Tibial nerve (tissue), 4 donors: ENCODE measurements at regions not wholly inside any gene's neighbourhood (a gene's known extent, or its start where the extent isn't known, plus 50 kb on each side); places are given as distances from the start of the nearest gene placed in this dataset.

Source experiments
- DNase-seq, 2 donors: peaks; one replicate each; pipeline ENCODE4 v3.0.0-alpha.2; 2019; ENCODE audit warnings: low spot score in 2 of 2
- H3K27ac ChIP-seq, 4 donors: fragments of 200-600 bp; sonication (generic) in 3 of 4; one replicate each; pipeline ENCODE4 v1.5.1; 2017 to 2019; ENCODE audit warnings: mild to moderate bottlenecking in 1 of 4
- H3K27me3 ChIP-seq, 2 donors: fragments of 200-600 bp; sonication (generic) in 1 of 2; one replicate each; pipeline versions ENCODE4 v1.5.1 to v1.6.0; 2017 to 2019
- H3K36me3 ChIP-seq, 3 donors: fragments of 200-600 bp; sonication (generic); one replicate each; pipeline ENCODE4 v1.5.1; 2018 to 2019
- H3K4me1 ChIP-seq, 4 donors: fragments of 200-600 bp; sonication (generic) in 3 of 4; one replicate each; pipeline ENCODE4 v1.5.1; 2017 to 2019
- H3K4me3 ChIP-seq, 4 donors: fragments of 200-600 bp; sonication (generic) in 3 of 4; one replicate each; pipeline ENCODE4 v1.5.1; 2017 to 2019; ENCODE audit warnings: mild to moderate bottlenecking in 1 of 4, moderate library complexity in 1 of 4
- H3K9me3 ChIP-seq, 4 donors: fragments of 200-600 bp; sonication (generic) in 3 of 4; one replicate each; pipeline ENCODE4 v1.5.1; 2017 to 2019
- EP300 ChIP-seq, 2 donors: sonication (generic); formaldehyde crosslinking; IDR thresholded peaks; one replicate each; pipeline ENCODE4 v1.6.1; 2017; ENCODE audit warnings: antibody characterized with exemption in 2 of 2, mild to moderate bottlenecking in 1 of 2
- POLR2A ChIP-seq, 2 donors: fragments of 450-650 bp; IDR thresholded peaks; one replicate each; pipeline ENCODE4 v1.6.1; 2017; ENCODE audit warnings: antibody characterized with exemption in 2 of 2, mild to moderate bottlenecking in 2 of 2, moderate library complexity in 2 of 2
- WGBS, 2 donors: methylation state at CpG; one replicate each; pipeline ENCODE4 v1.1.5; 2018; 5-methylcytosine and 5-hydroxymethylcytosine counted together
- TF ChIP-seq, protein P1 (sequence below), 5 experiments: fragments of 200-600 bp in 3 of 5; fragments of 450-650 bp in 2 of 5; sonication (generic) in 3 of 5; IDR thresholded peaks; one replicate each; pipeline ENCODE4 v1.5.1; 2016 to 2019; ENCODE audit warnings: antibody characterized with exemption in 5 of 5, mild to moderate bottlenecking in 3 of 5, moderate library complexity in 2 of 5

DNA sequence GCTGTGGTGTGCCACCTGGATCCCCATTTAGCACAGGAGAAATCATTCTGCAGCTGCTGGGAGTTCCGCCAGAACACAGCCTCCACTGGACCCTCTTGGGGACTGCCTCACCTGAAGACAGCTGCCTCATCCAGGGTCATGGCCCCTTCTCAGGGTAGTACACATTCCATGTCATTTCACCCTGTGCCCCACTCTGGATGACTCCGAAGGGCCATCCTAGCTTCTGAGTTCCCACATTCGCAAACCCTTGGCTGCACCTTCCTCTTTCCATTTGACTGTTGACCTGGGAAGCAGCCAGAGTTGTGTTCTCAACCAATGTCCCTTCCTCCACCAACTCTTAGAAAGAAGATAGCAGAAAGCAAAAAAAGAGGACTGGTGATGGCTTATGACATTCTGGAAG, 125.6 kb upstream of the TBX20 start:
- TF ChIP-seq POLR2A (IDR thresholded peaks at IDR 0.05) (no peak), EP300 (IDR thresholded peaks at IDR 0.05) (no peak)
- TF ChIP-seq, protein P1, sequence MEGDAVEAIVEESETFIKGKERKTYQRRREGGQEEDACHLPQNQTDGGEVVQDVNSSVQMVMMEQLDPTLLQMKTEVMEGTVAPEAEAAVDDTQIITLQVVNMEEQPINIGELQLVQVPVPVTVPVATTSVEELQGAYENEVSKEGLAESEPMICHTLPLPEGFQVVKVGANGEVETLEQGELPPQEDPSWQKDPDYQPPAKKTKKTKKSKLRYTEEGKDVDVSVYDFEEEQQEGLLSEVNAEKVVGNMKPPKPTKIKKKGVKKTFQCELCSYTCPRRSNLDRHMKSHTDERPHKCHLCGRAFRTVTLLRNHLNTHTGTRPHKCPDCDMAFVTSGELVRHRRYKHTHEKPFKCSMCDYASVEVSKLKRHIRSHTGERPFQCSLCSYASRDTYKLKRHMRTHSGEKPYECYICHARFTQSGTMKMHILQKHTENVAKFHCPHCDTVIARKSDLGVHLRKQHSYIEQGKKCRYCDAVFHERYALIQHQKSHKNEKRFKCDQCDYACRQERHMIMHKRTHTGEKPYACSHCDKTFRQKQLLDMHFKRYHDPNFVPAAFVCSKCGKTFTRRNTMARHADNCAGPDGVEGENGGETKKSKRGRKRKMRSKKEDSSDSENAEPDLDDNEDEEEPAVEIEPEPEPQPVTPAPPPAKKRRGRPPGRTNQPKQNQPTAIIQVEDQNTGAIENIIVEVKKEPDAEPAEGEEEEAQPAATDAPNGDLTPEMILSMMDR (IDR thresholded peaks at IDR 0.05): no peak

DNA sequence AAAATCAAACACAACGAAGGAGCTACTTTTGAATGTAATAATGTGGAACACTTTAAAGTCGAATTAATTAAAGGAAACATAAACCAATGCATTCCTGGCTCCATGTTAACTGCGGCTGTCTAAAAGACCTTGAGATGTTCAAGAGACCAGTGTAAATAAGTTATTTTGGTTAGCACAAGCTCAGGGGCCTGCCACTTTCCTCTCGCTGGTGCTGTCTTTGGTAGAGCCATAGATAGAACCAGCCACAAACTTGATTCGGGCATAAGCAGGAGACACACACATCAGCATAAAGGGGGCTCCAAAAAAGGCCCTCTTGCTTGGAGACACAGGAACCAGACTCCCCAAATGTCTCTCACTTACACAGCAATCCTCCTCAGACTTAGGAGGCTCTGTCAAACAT, 121.6 kb upstream of the TBX20 start:
- no peaks in the 10 kb centered on the region for H3K9me3 ChIP-seq
- WGBS, 2 donors: 78 to 83% methylated on average over 5 of the region's 5 CpGs

More for the DNA sequence above, 125.6 kb upstream of the TBX20 start:
- Histone ChIP-seq H3K4me1 (no peaks in the 10 kb centered on the region), H3K4me3 (no peak overlapping the region), H3K9me3 (no peaks in the 10 kb centered on the region), H3K27me3 (no peaks in the 10 kb centered on the region), H3K36me3 (no peaks in the 10 kb centered on the region), H3K27ac (no peak overlapping the region)
- 66 to 86% methylated on average over 3 of the region's 3 CpGs for WGBS, 2 donors
- DNase-seq: peak in 1 of 2 donors; percentile 28

DNA sequence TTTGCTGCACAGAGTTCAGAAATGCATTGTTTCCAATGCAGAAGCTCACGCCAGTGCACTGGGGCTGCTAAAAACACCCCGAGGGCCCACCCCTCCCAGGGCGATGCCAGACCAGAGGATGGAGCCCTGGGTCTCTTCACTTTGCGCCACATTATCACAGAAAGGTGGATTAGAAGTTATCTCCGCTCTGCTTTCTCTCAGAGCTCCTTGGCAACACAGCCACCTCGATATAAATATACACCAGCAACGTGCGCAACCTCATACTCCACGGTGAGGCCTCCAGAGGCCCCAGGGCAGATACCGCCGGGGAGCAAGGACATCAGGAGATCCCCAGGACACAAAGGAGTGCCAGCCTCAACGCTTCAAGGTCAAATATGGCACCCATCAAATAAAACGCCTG, 121.0 kb upstream of the TBX20 start:
- Histone ChIP-seq H3K4me3 (no peak overlapping the region), H3K4me1 (no peaks in the 10 kb centered on the region), H3K27me3 (no peaks in the 10 kb centered on the region), H3K36me3 (no peaks in the 10 kb centered on the region), H3K27ac (no peak overlapping the region), H3K9me3 (no peaks in the 10 kb centered on the region)
- no peak for DNase-seq
- TF ChIP-seq, protein P1 (IDR thresholded peaks at IDR 0.05): no peak
- TF ChIP-seq POLR2A (IDR thresholded peaks at IDR 0.05) (no peak), EP300 (IDR thresholded peaks at IDR 0.05) (no peak)
- 72 to 78% methylated on average over 13 of the region's 13 CpGs for WGBS, 2 donors

More for the DNA sequence above, 121.6 kb upstream of the TBX20 start:
- Histone ChIP-seq H3K27me3 (no peaks in the 10 kb centered on the region), H3K27ac (no peak overlapping the region), H3K36me3 (no peaks in the 10 kb centered on the region), H3K4me1 (no peaks in the 10 kb centered on the region), H3K4me3 (no peak overlapping the region)
- DNase-seq: no peak
- TF ChIP-seq EP300 (IDR thresholded peaks at IDR 0.05) (no peak), POLR2A (IDR thresholded peaks at IDR 0.05) (no peak)
- TF ChIP-seq, protein P1 (IDR thresholded peaks at IDR 0.05): no peak

DNA sequence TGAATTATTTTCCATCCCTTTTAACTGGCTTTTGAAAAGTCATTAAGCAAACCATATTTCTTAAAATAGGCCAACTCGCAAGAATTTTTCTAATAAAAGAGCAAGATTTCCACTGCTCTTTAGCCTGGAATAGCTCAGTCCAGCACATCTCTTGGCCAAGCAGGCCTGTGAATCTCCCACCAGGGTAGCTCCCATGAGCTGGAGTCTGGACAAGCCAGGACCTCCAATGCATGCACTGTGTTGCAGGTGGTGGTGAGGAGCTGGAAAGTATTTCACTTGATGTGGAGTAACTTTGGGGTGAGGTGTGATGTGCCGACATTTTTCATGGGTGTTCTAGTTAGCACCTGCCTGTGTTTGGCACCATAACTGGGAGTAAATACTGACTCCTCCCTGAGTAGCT, 117.3 kb upstream of the TBX20 start:
- Histone ChIP-seq H3K4me1 (no peaks in the 10 kb centered on the region), H3K27ac (no peak overlapping the region), H3K27me3 (no peaks in the 10 kb centered on the region), H3K36me3 (no peaks in the 10 kb centered on the region), H3K9me3 (no peaks in the 10 kb centered on the region), H3K4me3 (no peak overlapping the region)
- WGBS, 2 donors: 82 to 85% methylated on average over 2 of the region's 2 CpGs
- TF ChIP-seq EP300 (IDR thresholded peaks at IDR 0.05): no peak
- no peak for TF ChIP-seq POLR2A (IDR thresholded peaks at IDR 0.05)
- TF ChIP-seq, protein P1 (IDR thresholded peaks at IDR 0.05): no peak
- no peak for DNase-seq

DNA sequence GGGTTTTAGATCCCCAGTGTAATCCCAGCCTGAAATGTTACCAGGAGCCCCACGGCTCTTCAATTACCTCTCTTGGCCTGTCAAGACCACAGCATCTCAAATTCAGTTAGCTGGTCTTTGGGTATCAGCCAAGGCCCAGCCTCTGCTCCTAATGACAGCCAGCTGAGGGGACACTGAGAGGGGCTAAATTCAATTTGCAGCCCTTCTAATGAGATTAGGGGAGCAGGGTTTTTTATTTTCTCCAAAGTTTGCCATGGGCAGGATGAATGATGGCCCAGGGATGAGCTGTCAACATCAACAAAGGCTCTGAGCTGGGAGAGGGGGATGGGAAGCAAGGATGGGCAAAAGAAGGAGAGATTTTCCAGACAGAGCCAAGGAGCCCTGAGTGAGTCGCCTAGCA, 116.8 kb upstream of the TBX20 start:
- Histone ChIP-seq H3K4me3 (no peak overlapping the region), H3K36me3 (no peaks in the 10 kb centered on the region), H3K27ac (no peak overlapping the region), H3K27me3 (no peaks in the 10 kb centered on the region), H3K4me1 (no peaks in the 10 kb centered on the region), H3K9me3 (no peaks in the 10 kb centered on the region)
- no peak for DNase-seq
- TF ChIP-seq, protein P1 (IDR thresholded peaks at IDR 0.05): no peak
- TF ChIP-seq EP300 (IDR thresholded peaks at IDR 0.05) (no peak), POLR2A (IDR thresholded peaks at IDR 0.05) (no peak)
- 70 to 91% methylated on average over 2 of the region's 2 CpGs for WGBS, 2 donors
